GM21737 (cell line): ENCODE measurements at regions not wholly inside any gene's neighbourhood (a gene's known extent, or its start where the extent isn't known, plus 50 kb on each side); places are given as distances from the start of the nearest gene placed in this dataset.
"Not testable (repeated sequence)": the region's sequence is repeated elsewhere in the genome, so short reads cannot be mapped to it uniquely, and the experiment has no call there.

ENCODE experiments used
- ATAC-seq: cut with Tn5 transposase; IDR thresholded peaks from one replicate; pipeline ENCODE4 v1.9.1; 2021; ENCODE audit warnings: mild to moderate bottlenecking, moderate library complexity; ENCODE audit not compliant: unreplicated experiment

GRCh38 chr2:210955591-210955990 lies 399.2 kb downstream of the CPS1 start:
- no peak for ATAC-seq

DNA sequence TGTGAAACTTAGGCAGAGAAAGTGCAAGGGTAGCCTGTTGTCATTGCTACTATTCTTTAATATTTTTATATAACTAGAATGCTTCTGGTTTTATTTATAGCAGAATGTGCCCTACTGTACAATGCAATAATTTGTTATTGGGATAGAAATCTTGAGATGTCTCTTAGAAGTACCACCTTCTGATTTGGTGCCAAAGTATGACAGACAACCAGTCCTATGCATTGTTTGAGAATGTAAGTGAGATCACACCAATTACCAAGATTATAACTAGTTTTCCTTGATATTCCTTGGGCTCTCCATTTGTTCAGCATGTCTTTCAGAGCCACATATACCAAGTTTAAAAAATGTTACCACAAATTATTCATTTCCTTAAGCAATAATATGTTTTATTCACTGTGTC lies 399.7 kb downstream of the CPS1 start:
- ATAC-seq = no peak

GRCh38 chr2:210961249-210961648 lies 404.9 kb downstream of the CPS1 start:
- no peak for ATAC-seq

- no peak for ATAC-seq
Observed at GRCh38 chr2:210963386-210963785, 407.0 kb downstream of the CPS1 start.

GRCh38 chr2:210964141-210964764 lies 407.9 kb downstream of the CPS1 start:
- ATAC-seq = no peak

DNA sequence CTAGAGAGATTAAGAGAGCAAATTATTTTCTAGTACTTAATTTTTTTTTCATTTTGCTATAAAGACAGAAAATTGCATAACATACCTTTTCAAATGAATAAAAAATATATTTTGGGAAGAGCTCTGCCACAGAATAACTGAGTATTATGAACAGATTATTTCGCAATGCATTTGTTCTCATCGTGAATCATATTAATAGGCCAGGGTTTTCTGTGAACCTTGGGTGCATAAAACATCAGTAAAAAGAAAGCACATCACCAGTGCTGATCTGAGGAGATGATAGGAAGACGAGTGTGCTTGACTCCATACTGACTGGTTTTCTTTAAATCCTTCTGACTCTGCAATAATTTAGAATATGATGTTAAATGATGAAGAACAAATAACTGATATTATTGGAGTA lies 409.1 kb downstream of the CPS1 start:
- no peak for ATAC-seq

GRCh38 chr2:210966330-210966729 lies 409.9 kb downstream of the CPS1 start:
- ATAC-seq = no peak

DNA sequence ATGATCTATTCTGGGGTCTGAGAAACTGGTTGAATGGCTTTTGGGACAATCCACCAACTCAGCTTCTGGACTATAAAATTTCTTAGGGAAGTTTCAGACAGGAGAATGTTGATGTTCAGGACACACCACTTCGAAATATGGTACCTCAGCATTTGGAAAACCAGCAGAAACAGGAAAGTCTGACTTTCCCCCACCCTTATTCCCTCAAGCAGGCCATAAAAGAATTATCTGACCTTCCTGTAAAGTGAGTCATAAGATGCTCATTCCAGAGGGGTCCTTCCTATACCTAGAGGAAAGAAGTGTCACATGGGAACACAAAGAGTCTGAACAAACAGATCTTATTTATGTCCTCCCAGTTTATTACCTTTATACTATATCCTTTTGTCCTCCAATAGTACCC lies 415.0 kb downstream of the CPS1 start:
- no peak for ATAC-seq

DNA sequence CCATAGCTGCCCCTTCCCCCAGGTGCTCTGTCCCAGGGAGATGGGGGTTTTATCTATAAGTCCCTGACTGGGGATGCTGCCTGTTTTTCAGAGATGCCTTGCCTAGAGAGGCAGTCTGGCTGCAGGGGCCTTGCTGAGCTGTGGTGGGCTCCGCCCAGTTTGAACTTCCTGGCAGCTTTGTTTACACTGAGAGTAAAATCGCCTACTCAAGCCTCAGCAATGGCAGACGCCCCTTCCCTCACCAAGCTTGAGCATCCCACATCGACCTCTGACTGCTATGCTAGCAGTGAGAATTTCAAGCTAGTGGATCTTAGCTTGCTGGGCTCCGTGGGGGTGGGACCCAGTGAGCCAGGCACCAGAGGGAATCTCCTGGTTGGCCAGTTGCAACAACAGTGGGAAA lies 430.4 kb downstream of the CPS1 start:
- not testable (repeated sequence) for ATAC-seq

DNA sequence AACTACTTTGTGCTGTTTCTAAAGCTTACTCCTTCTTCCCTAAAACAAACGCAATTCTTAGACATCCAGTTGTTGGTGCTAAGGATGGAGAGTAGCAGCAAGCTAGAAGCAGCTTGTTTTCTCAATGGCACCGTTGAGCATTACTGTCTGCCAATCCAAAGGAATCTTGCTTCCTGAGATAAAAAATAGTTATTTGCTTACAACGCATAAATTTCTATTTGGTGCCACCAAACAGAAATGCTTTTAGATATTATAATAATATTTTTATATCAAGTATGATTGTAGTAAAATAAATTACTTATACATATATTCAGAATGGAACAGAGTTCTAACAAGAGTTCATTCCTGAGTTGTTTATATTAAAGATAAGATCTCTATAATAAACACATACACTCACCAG lies 434.7 kb downstream of the CPS1 start:
- no peak for ATAC-seq

DNA sequence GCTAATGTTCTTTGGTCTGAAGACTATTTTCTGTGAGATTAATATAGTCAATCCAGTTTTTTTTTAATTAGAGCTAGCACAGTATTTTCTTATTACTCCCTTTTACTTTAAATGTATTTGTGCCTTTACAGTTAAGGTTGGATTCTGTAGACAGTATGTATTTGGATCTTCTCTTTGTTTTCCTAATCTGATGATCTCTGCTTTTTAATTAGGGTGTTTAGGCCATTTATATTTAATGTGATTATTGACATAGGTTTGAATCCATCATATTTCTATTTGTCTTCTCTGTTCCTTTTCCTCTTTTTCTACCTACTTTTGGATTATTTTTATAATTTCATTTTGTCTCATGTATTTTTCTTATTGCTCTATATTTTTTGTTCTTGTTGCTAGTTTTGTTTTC lies 437.7 kb downstream of the CPS1 start:
- no peak for ATAC-seq

DNA sequence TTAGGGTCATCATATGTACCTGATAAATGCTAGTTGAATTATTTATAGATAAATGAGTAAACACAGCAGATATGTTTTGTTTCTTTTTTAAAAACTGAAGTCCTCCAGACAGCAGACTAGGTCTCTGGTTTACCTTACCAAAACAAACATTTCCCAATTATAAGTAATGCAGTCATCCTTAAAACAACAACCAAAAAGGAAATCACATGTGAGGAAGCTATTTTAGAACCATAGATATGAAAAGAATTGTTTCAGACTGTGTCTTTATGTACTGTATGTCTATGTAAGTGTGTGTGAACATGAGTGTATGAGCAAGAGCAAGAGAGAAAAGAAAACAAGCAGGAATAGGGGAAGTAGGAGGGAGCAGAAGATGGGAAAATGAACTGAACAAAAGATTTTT lies 441.0 kb downstream of the CPS1 start:
- no peak for ATAC-seq

GRCh38 chr2:210998334-210998733 lies 441.9 kb downstream of the CPS1 start:
- ATAC-seq = no peak

GRCh38 chr2:211014376-211014775 lies 458.0 kb downstream of the CPS1 start:
- ATAC-seq = no peak

DNA sequence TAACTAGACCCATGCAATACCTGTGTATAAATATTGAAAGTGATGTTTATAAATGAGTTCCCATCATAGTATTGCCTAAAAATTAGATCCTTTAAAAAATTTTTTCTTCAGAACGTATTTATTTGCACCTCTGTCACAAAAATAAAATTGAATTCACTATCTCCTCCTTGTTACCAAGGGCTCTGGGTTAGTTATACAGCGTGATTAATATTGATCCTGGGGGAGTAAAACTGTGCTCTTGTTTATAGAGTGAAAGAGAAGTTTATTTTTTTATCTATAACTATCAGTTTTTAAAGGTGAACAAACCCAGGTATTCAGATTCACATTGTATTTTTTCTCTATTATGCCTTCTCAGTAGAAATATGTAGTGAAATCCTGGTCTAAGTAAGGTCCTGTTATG lies 458.5 kb downstream of the CPS1 start:
- ATAC-seq = no peak

DNA sequence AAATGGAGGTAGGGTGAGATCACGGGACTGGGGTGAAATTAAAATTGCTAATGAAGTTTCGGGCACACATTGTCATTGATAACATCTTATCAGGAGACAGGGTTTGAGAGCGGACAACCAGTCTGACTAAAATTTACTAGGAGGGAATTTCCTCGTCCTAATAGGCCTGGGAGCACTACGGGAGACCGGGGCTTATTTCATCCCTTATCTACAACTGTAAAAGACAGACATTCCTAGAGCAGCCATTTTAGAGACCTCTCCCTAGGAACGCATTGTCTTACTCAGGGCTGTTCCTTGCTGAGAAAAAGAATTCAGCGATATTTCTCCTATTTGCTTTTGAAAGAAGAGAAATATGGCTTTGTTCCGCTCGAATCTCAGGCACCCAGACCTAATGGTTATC lies 468.7 kb downstream of the CPS1 start:
- not testable (repeated sequence) for ATAC-seq

DNA sequence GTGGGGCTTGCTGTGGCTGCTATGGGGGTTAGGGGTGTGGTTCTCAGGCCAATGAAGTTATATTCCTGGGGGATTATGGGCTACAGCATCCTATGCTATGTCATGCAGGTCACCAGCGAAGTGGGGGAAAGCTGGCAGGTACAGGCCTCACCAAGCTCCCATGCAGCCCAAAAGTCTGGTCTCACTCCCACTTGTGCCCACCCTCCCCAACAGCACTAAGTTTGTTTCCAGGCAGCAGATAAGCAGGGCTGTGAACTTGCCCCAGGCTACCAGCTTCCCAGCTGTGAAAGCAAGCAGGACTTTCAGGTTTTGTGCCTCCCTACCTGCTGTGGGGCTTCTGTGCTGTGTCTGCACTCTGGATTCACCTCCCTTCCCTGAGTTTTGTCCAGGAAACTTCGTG lies 469.7 kb downstream of the CPS1 start:
- no peak for ATAC-seq

DNA sequence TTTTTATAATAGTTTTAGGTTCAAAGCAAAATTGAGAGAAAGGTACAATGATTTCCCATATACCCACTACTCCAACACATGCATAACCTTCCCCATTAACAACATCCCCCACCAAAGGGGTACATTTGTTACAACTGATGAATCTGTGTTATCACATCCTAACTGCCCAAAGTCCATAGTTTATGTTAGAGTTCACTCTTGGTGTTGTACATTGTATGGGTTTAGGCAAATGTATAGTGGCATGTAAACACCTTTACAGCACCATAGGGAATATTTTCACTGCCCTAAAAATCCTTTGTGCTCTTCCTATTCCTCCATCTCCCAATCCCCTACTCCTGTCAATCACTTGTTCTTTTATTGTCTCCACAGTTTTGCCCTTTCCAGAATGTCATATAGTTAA lies 471.6 kb downstream of the CPS1 start:
- no peak for ATAC-seq

- ATAC-seq = no peak
Observed at GRCh38 chr2:211033765-211034164, 477.4 kb downstream of the CPS1 start.

DNA sequence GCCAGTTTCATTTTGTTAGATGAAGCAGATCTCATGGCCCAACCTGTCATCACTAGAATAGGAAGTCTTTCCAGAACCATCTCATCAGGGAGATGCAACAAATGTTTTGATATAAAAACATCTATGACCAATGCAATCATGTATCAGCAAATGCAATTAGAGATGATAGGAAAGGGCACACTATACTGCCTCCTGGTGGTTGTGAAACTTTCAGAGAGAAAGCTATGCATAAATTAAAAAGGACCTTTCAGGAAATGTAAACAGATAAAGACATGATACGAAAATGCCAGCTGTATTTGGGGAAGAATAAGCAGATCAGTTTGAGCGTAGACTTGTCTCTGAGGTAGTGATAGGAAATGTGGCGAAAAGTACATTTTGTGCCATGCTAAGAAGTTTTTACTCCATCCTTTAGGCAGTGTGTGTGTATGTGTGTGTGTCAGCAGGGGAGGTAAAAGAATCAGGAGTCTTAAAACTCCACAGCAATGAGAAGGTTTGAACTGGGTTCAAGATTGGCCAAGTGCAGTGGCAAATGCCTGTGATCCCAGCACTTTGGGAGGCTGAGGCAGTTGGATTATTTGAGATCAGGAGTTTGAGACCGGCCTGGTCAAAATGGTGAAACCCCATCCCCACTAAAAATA lies 479.3 kb downstream of the CPS1 start:
- no peak for ATAC-seq

- no peak for ATAC-seq
Observed at GRCh38 chr2:211045025-211045424, 488.6 kb downstream of the CPS1 start.

DNA sequence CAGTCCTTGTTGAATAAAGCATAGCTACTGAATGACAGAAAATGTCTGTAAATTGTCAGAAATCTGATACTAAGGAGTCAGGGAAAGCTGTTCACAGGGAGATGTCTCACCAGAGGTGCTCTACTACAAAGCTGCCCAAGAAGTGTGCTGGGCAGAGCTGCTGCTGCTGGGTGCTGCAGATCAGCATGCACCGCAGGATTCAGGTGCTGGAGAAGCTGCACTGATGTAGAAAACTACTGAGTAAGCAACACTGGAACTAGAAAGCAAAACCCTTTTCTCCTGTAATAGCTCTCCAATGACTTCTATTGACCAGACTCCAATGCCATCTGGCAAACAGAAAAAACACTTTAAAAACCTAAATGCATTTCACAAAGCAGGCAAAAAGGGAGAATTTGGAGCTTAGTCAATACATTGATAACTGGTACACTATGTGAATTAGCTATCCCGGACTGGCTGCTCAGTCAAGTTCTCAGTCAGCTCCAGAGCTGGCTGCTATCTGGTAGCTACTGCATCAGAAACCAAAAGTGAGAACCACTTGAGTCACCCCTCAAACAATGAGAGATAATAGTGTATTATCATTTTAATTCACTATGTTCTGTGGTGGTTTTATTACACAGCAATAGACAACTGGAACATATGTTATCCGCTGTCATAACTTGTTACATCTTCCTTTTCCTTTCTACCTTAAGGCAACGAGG lies 493.1 kb downstream of the CPS1 start:
- ATAC-seq = no peak
